NCI-H82 treated with DMSO at 0.1 percent for 48 hours (cell line): ENCODE measurements at regions not wholly inside any gene's neighbourhood (a gene's known extent, or its start where the extent isn't known, plus 50 kb on each side); places are given as distances from the start of the nearest gene placed in this dataset.

Experiments used
- DNase-seq: peaks from one replicate; lab custom pipeline; 2025; ENCODE audit not compliant: unreplicated experiment; lab: John Stamatoyannopoulos, UW

- no peak for DNase-seq
These were observed 792.5 kb downstream of the BRD1 start for GRCh38 chr22:49034836-49035817.

- no peak for DNase-seq
These were observed 794.1 kb downstream of the BRD1 start for GRCh38 chr22:49033616-49034015.

GRCh38 chr22:49032821-49033220 is 794.9 kb downstream of the BRD1 start:
- no peak for DNase-seq

DNA sequence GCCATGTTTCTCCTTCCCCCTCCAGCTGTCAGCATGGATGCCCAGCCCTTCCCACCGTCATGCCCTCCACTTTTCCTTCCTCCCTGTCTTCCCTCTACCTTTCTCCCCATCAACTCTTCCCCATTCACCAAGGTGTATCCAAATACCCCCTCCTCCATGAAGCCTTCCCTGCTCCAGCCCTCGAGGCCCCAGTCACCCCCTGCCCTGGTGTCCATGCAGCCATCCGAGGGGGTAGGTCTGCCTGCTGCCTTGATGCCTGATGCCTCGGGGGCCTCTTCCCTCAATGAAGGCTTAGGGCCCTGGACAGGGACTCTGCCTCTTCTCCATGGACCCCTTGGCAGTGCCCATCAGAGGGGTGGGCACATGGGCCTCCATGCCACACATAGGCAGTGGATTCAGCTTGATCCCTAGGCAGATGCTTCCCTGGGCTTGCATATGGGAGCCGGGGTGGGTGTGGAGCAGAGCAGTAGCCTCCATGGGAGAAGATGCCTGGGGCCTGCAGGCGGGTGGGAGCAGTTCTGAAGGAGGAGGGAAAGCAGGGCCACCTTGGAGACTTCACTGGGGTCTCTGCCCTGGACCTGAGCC is 795.8 kb downstream of the BRD1 start:
- DNase-seq, result no peak

- DNase-seq, result no peak
These were observed 799.6 kb downstream of the BRD1 start for GRCh38 chr22:49028111-49028510.

GRCh38 chr22:49027368-49027670 is 800.4 kb downstream of the BRD1 start:
- no peak for DNase-seq

- DNase-seq, result no peak
These were observed 800.9 kb downstream of the BRD1 start for GRCh38 chr22:49026494-49027367.

DNA sequence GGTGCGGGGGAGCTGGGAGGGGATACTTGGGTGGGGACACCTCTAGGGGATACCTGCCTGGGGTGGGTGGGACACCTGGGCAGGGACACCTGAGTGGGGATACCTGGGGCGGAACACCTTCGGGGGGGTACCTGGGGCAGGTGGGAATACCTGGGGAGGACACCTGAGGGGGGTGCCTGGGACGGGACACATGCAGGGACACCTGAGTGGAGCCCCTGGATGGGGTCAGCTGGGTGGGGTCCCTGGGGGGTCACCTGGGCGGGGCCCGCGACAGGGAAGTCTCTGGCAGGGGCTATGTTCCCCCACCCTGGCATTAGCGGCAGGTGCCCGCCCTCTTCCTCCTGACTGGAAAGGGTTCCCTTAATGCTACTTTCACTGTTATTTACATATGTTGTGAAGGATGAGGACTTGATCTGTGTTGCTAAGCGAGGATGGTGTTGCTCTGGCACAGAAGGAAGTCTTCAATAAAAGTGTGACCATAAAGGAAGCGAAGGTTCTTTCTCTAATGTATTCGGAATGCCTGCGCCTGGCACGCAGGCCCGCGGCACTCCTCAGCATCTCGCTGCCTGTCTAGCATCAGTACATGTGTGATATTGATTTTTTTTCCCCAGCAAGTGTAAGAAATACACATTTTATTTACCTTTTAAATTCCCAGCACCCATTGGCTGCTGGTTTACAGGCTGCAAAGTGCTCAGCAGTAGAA is 801.7 kb downstream of the BRD1 start:
- no peak for DNase-seq

- no peak for DNase-seq
These were observed 802.8 kb downstream of the BRD1 start for GRCh38 chr22:49024775-49025440.

DNA sequence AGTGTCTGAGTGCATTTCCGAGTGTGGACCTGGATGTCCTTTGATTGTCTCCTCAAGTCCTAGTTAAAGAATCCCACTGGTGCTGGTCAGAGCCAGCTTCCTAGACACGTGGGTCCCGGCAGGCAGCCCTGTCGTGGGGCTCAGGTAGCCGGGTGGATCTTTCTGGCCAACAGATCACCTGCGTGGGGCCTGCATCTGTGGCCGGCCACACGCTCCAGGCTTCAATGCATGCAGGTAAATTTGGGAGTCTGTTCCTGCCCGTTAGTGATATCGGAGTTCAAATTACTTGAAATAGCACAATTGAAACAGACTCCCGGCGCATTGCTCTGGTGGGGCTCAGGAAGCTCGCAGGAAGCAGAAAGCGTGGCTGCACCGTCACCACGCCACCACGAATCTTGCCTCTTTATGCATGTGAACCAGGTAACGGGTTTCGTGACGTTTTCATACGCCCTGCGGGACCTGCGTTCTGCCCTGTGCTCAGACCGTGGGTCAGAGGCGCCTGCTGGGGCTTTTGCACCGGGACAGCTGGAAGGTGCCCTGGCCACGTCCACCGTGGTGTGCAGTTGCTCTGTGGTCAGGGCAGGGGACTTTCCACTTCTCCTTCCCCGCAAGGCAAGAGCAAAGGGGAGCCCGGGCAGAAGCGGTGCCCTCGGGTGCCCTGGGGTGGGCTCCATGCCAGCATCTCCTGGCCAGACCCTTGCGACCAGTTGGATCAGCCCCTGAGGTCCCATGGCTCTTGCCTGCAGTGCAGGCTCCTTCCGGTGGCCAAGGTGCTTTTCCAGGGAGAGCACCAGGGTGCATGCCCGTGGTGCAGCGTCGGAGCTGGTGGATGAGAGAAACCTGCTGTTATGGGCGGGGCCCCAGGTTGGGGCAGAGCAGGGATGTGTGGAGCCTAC is 803.5 kb downstream of the BRD1 start:
- DNase-seq, result no peak

GRCh38 chr22:49023161-49023878 is 804.4 kb downstream of the BRD1 start:
- no peak for DNase-seq

DNA sequence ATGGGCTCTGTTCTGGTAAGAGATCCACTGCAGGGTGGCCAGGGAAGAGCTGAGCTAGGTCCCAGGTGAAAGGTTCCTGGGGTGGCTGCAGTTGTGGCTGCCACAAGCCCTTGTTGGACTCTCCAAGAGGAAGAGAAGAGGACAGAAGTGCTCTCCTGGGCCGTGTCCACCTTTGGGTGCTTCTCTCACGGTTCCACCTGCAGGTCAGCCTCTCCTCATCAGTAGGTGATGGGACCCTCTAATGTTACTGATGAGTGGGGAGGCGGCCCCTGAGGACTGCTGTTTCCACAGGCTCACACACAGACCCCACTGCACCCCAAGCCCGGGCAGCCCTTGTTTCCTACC is 804.9 kb downstream of the BRD1 start:
- no peak for DNase-seq

GRCh38 chr22:49021926-49022815 is 805.5 kb downstream of the BRD1 start:
- DNase-seq, result no peak

DNA sequence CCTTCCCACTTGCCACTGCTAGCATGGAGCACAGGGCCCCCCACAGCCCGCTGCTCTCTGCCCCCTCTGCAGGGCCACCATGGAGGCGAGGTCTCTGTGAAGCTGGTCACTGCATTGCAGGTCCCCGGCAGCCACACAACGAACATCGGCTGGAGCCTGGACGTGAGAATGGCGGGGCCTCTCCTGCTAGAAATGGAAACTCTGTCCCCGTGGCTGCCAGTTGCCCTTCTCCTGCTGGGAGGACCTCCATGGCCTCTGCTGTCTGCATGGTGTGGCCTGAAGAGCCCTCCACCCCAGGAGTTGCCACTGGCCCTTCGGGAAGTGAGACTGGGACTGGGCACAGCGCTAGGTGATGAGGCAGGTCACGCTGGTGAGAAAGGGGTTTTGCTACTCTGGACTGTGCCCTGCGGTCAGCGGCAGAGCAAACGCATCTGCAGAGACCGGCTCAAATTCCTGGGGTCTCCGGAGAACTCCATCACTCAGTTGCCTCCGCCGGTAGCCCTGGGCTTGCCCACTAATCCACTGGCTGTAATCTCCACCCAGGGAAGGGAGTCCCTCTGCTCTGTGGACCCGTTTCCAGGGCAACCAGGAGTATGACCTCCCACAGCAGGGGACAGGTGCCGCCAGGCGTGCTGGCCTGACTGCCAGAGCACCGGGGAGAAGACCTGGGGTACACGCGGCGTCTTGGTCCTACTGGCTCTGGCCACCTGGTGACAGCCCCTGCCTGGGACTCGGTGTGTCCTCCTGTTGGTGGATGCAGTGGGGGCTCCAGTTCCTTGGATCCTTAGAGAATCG is 806.3 kb downstream of the BRD1 start:
- no peak for DNase-seq

GRCh38 chr22:49019737-49020713 is 807.6 kb downstream of the BRD1 start:
- DNase-seq, result no peak

DNA sequence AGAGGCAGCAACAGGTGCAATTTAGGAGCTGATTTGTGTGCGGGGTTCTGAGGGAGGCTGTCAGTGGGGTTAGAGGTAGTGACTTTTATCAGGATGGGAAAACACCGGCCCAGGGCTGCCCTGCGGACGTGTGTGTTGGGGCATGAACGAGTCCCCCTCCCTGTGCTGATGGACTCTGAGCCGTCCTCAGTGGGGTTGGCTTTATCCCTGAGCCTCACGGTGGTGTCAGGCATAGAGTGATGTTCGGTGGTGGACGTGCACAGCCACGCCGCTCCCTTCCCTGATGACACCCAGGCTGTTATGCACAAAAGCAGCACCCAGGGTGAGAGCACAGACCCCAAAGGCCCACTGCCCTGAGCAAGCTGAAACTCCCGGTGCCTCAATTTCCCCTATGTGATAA is 809.1 kb downstream of the BRD1 start:
- no peak for DNase-seq
